Testis (tissue), 2 donors: ENCODE measurements at regions not wholly inside any gene's neighbourhood (a gene's known extent, or its start where the extent isn't known, plus 50 kb on each side); places are given as distances from the start of the nearest gene placed in this dataset.

Source experiments
- CTCF ChIP-seq, 3 experiments: fragments of 450-650 bp in 2 of 3; fragments of 200-600 bp in 1 of 3; sonication (generic) in 1 of 3; IDR thresholded peaks; one replicate each; pipeline ENCODE4 v1.5.1; 2016 to 2019; ENCODE audit warnings: antibody characterized with exemption in 3 of 3, mild to moderate bottlenecking in 2 of 3, moderate library complexity in 1 of 3
- POLR2A ChIP-seq: fragments of 450-650 bp; IDR thresholded peaks from one replicate; pipeline ENCODE4 v1.6.1; 2017; ENCODE audit warnings: antibody characterized with exemption, mild to moderate bottlenecking, moderate library complexity

GRCh38 chr12:93097417-93097816, 168.3 kb upstream of the EEA1 start:
- no peak for TF ChIP-seq CTCF (IDR thresholded peaks at IDR 0.05)
- TF ChIP-seq POLR2A: no peak
